A673 (cell line): ENCODE measurements at regions not wholly inside any gene's neighbourhood (a gene's known extent, or its start where the extent isn't known, plus 50 kb on each side); places are given as distances from the start of the nearest gene placed in this dataset.

ENCODE experiments used
- EZH2 ChIP-seq: fragments of 200-600 bp; sonication (generic); IDR thresholded peaks from 2 replicates; pipeline ENCODE4 v1.6.1; 2017; ENCODE audit warnings: borderline replicate concordance, low read depth, mild to moderate bottlenecking, mixed read lengths, antibody characterized with exemption, low read length; ENCODE audit not compliant: poor library complexity, severe bottlenecking
- TF ChIP-seq, protein P1 (sequence below): fragments of 300-800, 200-600 bp; sonication (generic); conservative IDR thresholded peaks from 2 replicates; pipeline ENCODE4 v1.5.1; 2017; ENCODE audit warnings: low read depth, mild to moderate bottlenecking, antibody characterized with exemption, low read length, moderate library complexity, mixed read lengths

DNA sequence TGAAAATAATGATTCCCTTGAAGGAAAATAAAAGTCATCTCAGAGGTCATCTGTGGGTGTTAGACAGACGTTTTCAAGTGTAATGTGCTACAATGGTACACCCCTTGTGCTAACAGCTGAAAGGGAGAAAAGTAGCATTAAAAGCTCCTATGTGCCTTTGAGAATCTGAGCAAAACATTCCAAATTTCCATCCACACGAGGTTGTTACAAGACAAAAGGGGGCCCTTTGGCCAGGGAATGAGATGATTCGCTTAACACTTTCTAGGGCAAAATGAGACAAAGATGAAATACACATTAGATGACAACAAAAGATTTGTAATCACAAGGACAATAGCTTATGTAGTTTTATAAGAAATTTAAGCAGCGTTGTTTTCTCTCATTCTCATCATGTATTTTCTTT lies 303.6 kb downstream of the LMX1A start:
- TF ChIP-seq EZH2: no peak
- TF ChIP-seq, protein P1, sequence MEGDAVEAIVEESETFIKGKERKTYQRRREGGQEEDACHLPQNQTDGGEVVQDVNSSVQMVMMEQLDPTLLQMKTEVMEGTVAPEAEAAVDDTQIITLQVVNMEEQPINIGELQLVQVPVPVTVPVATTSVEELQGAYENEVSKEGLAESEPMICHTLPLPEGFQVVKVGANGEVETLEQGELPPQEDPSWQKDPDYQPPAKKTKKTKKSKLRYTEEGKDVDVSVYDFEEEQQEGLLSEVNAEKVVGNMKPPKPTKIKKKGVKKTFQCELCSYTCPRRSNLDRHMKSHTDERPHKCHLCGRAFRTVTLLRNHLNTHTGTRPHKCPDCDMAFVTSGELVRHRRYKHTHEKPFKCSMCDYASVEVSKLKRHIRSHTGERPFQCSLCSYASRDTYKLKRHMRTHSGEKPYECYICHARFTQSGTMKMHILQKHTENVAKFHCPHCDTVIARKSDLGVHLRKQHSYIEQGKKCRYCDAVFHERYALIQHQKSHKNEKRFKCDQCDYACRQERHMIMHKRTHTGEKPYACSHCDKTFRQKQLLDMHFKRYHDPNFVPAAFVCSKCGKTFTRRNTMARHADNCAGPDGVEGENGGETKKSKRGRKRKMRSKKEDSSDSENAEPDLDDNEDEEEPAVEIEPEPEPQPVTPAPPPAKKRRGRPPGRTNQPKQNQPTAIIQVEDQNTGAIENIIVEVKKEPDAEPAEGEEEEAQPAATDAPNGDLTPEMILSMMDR: no peak
